ENCODE measurements at regions not wholly inside any gene's neighbourhood (a gene's known extent, or its start where the extent isn't known, plus 50 kb on each side); places are given as distances from the start of the nearest gene placed in this dataset.
A peak's percentile ranks its signal among the peaks of the same experiment; 100 is the strongest.

- H3K4me1 ChIP-seq = peaks cover 0 to 45% (median 7%) of the 10 kb centered on the region in 4 donors
- H3K4me3 ChIP-seq = no peak overlapping the region
- H3K27me3 ChIP-seq = no peaks in the 10 kb centered on the region
- no peaks in the 10 kb centered on the region for H3K36me3 ChIP-seq
- DNase-seq (ENCODE audit: low spot score in 2 of 2) = no peak
- peak overlapping the region in 2 of 4 donors; percentile 9 to 52 for H3K27ac ChIP-seq
- TF ChIP-seq POLR2A (IDR thresholded peaks at IDR 0.05) (no peak), EP300 (IDR thresholded peaks at IDR 0.05) (no peak), CTCF (IDR thresholded peaks at IDR 0.05) (no peak)
- 51 to 57% methylated on average over 11 of the region's 11 CpGs for WGBS, 2 donors
- H3K9me3 ChIP-seq = no peaks in the 10 kb centered on the region
These were observed 195.7 kb downstream of the ADAMTS15 start for GRCh38 chr11:130644187-130644586.

- Histone ChIP-seq H3K36me3 (no peaks in the 10 kb centered on the region), H3K27me3 (no peaks in the 10 kb centered on the region), H3K9me3 (no peaks in the 10 kb centered on the region), H3K27ac (peak overlapping the region in 2 of 4 donors; percentile 52 to 64), H3K4me3 (no peak overlapping the region), H3K4me1 (peaks cover 0 to 45% (median 7%) of the 10 kb centered on the region in 4 donors)
- no peak for DNase-seq (ENCODE audit: low spot score in 2 of 2)
- TF ChIP-seq CTCF (IDR thresholded peaks at IDR 0.05) (no peak), EP300 (IDR thresholded peaks at IDR 0.05) (no peak), POLR2A (IDR thresholded peaks at IDR 0.05) (no peak)
- WGBS, 2 donors = 91 to 97% methylated on average over 10 of the region's 10 CpGs
These were observed 196.9 kb downstream of the ADAMTS15 start for GRCh38 chr11:130645164-130645842.

- TF ChIP-seq EP300 (IDR thresholded peaks at IDR 0.05) = no peak
- H3K27ac ChIP-seq = peak overlapping the region in 1 of 4 donors; percentile 64
- 87 to 89% methylated on average over 6 of the region's 6 CpGs for WGBS, 2 donors
- no peaks in the 10 kb centered on the region for H3K27me3 ChIP-seq
- H3K4me3 ChIP-seq = no peak overlapping the region
- no peaks in the 10 kb centered on the region for H3K36me3 ChIP-seq
- no peaks in the 10 kb centered on the region for H3K9me3 ChIP-seq
- DNase-seq (ENCODE audit: low spot score in 2 of 2) = no peak
- H3K4me1 ChIP-seq = peaks cover 0 to 45% (median 7%) of the 10 kb centered on the region in 4 donors
These were observed 197.4 kb downstream of the ADAMTS15 start for GRCh38 chr11:130645843-130646197.

- TF ChIP-seq POLR2A (IDR thresholded peaks at IDR 0.05) (no peak), CTCF (IDR thresholded peaks at IDR 0.05) (no peak), EP300 (IDR thresholded peaks at IDR 0.05) (no peak)
- Histone ChIP-seq H3K4me3 (no peak overlapping the region), H3K4me1 (peaks cover 0 to 40% (median 7%) of the 10 kb centered on the region in 4 donors), H3K27me3 (no peaks in the 10 kb centered on the region), H3K36me3 (no peaks in the 10 kb centered on the region), H3K9me3 (no peaks in the 10 kb centered on the region), H3K27ac (peak overlapping the region in 2 of 4 donors; percentile 64 to 75)
- 51 to 56% methylated on average over 3 of the region's 3 CpGs for WGBS, 2 donors
- no peak for DNase-seq (ENCODE audit: low spot score in 2 of 2)
These were observed 198.4 kb downstream of the ADAMTS15 start for GRCh38 chr11:130646881-130647280.

GRCh38 chr11:130647371-130647770 lies 198.9 kb downstream of the ADAMTS15 start:
- Histone ChIP-seq H3K36me3 (no peaks in the 10 kb centered on the region), H3K4me1 (peaks cover 0 to 36% (median 7%) of the 10 kb centered on the region in 4 donors), H3K4me3 (no peak overlapping the region), H3K27me3 (no peaks in the 10 kb centered on the region), H3K27ac (peak overlapping the region in 2 of 4 donors; percentile 64 to 75), H3K9me3 (no peaks in the 10 kb centered on the region)
- WGBS, 2 donors = 90 to 97% methylated on average over 5 of the region's 5 CpGs
- no peak for TF ChIP-seq CTCF (IDR thresholded peaks at IDR 0.05)
- no peak for TF ChIP-seq EP300 (IDR thresholded peaks at IDR 0.05)
- no peak for TF ChIP-seq POLR2A (IDR thresholded peaks at IDR 0.05)
- no peak for DNase-seq (ENCODE audit: low spot score in 2 of 2)
